Ishikawa (cell line): ENCODE measurements at regions not wholly inside any gene's neighbourhood (a gene's known extent, or its start where the extent isn't known, plus 50 kb on each side); places are given as distances from the start of the nearest gene placed in this dataset.

Experiments used
- CEBPB ChIP-seq: IDR thresholded peaks from 2 replicates; pipeline ENCODE4 v1.6.1; 2012
- CREB1 ChIP-seq: IDR thresholded peaks from 2 replicates; pipeline ENCODE4 v1.6.1; 2012; ENCODE audit warnings: low read depth
- EGR1 ChIP-seq: IDR thresholded peaks from 2 replicates; pipeline ENCODE4 v1.6.1; 2012
- EP300 ChIP-seq: IDR thresholded peaks from 2 replicates; pipeline ENCODE4 v1.6.1; 2012; ENCODE audit warnings: borderline replicate concordance
- FOXM1 ChIP-seq: IDR thresholded peaks from 2 replicates; pipeline ENCODE4 v1.6.1; 2012; ENCODE audit warnings: low read depth, borderline replicate concordance
- MAX ChIP-seq: IDR thresholded peaks from 2 replicates; pipeline ENCODE4 v1.6.1; 2012
- NFIC ChIP-seq: IDR thresholded peaks from 2 replicates; pipeline ENCODE4 v1.6.1; 2012
- RAD21 ChIP-seq: IDR thresholded peaks from 2 replicates; pipeline ENCODE4 v1.6.1; 2012; ENCODE audit warnings: low read depth
- REST ChIP-seq: IDR thresholded peaks from 2 replicates; pipeline ENCODE4 v1.6.1; 2012; ENCODE audit warnings: low read depth, mild to moderate bottlenecking
- TAF1 ChIP-seq: IDR thresholded peaks from 2 replicates; pipeline ENCODE4 v1.6.1; 2012; ENCODE audit warnings: low read depth, mild to moderate bottlenecking
- TCF12 ChIP-seq: IDR thresholded peaks from 2 replicates; pipeline ENCODE4 v1.6.1; 2012; ENCODE audit warnings: low read depth
- TEAD4 ChIP-seq: IDR thresholded peaks from 2 replicates; pipeline ENCODE4 v1.6.1; 2012
- USF1 ChIP-seq: IDR thresholded peaks from 2 replicates; pipeline ENCODE4 v1.6.1; 2012
- YY1 ChIP-seq: IDR thresholded peaks from 2 replicates; pipeline ENCODE4 v1.6.1; 2012; ENCODE audit warnings: low read depth
- ZBTB7A ChIP-seq: IDR thresholded peaks from 2 replicates; pipeline ENCODE4 v1.6.1; 2012; ENCODE audit warnings: low read depth

GRCh38 chr3:72427624-72428023 is 420.6 kb downstream of the SHQ1 start:
- no peak for TF ChIP-seq YY1
- no peak for TF ChIP-seq NFIC
- no peak for TF ChIP-seq MAX
- TF ChIP-seq REST: no peak

- TF ChIP-seq TAF1 (no peak), EGR1 (no peak), MAX (no peak), FOXM1 (no peak), CEBPB (no peak), NFIC (no peak), YY1 (no peak), CREB1 (no peak), REST (no peak), EP300 (no peak), TEAD4 (no peak), ZBTB7A (no peak), RAD21 (no peak), TCF12 (no peak)
Observed at GRCh38 chr3:72426618-72427397, 421.4 kb downstream of the SHQ1 start.

GRCh38 chr3:72423643-72424042 is 424.6 kb downstream of the SHQ1 start:
- no peak for TF ChIP-seq USF1
- TF ChIP-seq CREB1: no peak
- TF ChIP-seq REST: no peak
- no peak for TF ChIP-seq NFIC
- no peak for TF ChIP-seq TAF1
- no peak for TF ChIP-seq EP300
- no peak for TF ChIP-seq EGR1
- TF ChIP-seq RAD21: no peak
- TF ChIP-seq YY1: no peak
- no peak for TF ChIP-seq ZBTB7A

GRCh38 chr3:72421786-72422185 is 426.5 kb downstream of the SHQ1 start:
- TF ChIP-seq MAX (no peak), NFIC (no peak), REST (no peak), YY1 (no peak), TEAD4 (no peak), EGR1 (no peak), CEBPB (no peak)
